AG04450 (cell line): ENCODE measurements at regions not wholly inside any gene's neighbourhood (a gene's known extent, or its start where the extent isn't known, plus 50 kb on each side); places are given as distances from the start of the nearest gene placed in this dataset.
"Not testable (repeated sequence)": the region's sequence is repeated elsewhere in the genome, so short reads cannot be mapped to it uniquely, and the experiment has no call there.

ENCODE experiments used
- CTCF ChIA-PET: fragments of 300-600, 350-600 bp; formaldehyde crosslinking; extraction: SDS; loops from one replicate; lab custom pipeline; 2022; ENCODE audit warnings: antibody characterized with exemption, inconsistent platforms; lab: Charles Lee
- POLR2A ChIA-PET: fragments of 350-600 bp; formaldehyde crosslinking; extraction: SDS; loops from one replicate; lab custom pipeline; 2021; ENCODE audit warnings: antibody characterized with exemption, inconsistent platforms; lab: Yijun Ruan, JAX
- DNase-seq: peaks from one replicate; pipeline ENCODE4 v3.0.0-alpha.2; 2011; ENCODE audit warnings: low read depth, low spot score
- H3K27ac ChIP-seq: one replicate; pipeline ENCODE4 v1.5.1; 2012; ENCODE audit warnings: low read depth, low read length, control low read depth
- H3K27me3 ChIP-seq: one replicate; pipeline ENCODE4 v1.6.0; 2012; ENCODE audit warnings: low read length; ENCODE audit not compliant: control insufficient read depth, insufficient read depth
- H3K4me3 ChIP-seq: 2 replicates; pipeline ENCODE4 v1.5.1; 2011; ENCODE audit warnings: mild to moderate bottlenecking, low read depth, low read length, control low read depth
- H3K9me3 ChIP-seq: 2 replicates; pipeline ENCODE4 v1.5.1; 2012; ENCODE audit warnings: low read length; ENCODE audit not compliant: control insufficient read depth, insufficient read depth
- TF ChIP-seq, protein P1 (sequence below): IDR thresholded peaks from 2 replicates; pipeline ENCODE4 v1.5.1; 2011; ENCODE audit warnings: low read depth, low read length, control low read depth, inconsistent platforms

DNA sequence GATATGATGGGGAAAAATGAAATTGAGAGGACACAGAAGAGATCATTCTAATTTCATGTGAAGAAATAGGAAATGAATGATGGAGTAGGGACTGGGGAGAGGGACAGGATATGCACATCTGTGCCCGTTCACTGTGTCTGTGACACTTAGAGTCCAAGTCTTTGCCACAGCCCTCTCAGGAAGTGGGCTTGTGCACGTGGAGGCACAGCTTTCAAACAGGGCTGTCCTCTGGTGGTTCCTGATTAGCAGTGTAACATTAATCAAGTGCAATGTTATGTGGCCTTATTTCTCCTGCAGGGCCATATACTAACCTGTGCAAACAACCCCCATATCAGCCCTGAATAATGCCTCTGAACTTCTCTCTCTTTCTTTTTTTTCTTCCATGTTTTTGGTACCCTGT, 312.2 kb upstream of the FAM98A start:
- H3K4me3 ChIP-seq = no peak overlapping the region
- TF ChIP-seq, protein P1, sequence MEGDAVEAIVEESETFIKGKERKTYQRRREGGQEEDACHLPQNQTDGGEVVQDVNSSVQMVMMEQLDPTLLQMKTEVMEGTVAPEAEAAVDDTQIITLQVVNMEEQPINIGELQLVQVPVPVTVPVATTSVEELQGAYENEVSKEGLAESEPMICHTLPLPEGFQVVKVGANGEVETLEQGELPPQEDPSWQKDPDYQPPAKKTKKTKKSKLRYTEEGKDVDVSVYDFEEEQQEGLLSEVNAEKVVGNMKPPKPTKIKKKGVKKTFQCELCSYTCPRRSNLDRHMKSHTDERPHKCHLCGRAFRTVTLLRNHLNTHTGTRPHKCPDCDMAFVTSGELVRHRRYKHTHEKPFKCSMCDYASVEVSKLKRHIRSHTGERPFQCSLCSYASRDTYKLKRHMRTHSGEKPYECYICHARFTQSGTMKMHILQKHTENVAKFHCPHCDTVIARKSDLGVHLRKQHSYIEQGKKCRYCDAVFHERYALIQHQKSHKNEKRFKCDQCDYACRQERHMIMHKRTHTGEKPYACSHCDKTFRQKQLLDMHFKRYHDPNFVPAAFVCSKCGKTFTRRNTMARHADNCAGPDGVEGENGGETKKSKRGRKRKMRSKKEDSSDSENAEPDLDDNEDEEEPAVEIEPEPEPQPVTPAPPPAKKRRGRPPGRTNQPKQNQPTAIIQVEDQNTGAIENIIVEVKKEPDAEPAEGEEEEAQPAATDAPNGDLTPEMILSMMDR = no peak
- H3K27ac ChIP-seq = no peak overlapping the region
- H3K27me3 ChIP-seq = no peaks in the 10 kb centered on the region
- ChIA-PET POLR2A (no interaction called here), CTCF (no interaction called here)
- no peaks in the 10 kb centered on the region for H3K9me3 ChIP-seq
- DNase-seq = no peak

DNA sequence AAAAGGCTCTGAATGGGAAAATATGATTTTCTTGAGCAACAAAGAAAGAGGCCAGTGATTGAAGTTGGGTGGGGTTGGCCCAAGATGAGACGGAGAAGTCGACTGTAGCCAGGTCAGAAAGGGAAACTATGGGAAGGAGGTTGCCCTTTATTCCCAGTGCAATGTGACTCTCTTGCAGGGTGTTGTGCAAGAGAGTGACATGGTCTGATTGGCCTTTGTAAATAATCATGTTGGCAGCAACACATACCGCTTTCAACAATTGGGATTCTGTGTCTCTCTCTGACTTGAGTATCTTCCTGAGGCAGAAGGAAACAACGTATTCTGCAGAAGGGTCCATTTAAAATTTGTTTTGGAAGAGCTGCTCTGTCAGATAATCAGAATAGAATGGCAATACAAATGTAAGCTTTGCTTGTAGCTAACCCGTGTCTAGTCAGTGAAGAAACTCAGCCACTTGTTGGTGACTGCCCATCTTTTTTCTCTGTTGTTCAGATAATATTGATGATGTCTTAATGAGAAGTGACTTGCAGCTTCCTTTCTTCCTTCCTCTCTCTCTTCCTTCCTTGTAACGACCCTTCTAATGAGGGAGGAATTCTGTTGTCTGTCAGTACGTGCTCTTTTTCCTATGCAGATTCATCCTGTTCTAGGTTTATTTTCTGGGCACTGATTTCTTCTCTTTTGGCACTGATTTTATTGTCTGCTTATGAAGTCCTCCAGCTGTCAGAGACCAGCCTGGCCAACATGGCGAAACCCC, 311.0 kb upstream of the FAM98A start:
- H3K27me3 ChIP-seq = no peaks in the 10 kb centered on the region
- H3K4me3 ChIP-seq = no peak overlapping the region
- ChIA-PET CTCF (no interaction called here), POLR2A (no interaction called here)
- H3K27ac ChIP-seq = no peak overlapping the region
- H3K9me3 ChIP-seq = no peaks in the 10 kb centered on the region
- DNase-seq = no peak
- TF ChIP-seq, protein P1 = no peak

DNA sequence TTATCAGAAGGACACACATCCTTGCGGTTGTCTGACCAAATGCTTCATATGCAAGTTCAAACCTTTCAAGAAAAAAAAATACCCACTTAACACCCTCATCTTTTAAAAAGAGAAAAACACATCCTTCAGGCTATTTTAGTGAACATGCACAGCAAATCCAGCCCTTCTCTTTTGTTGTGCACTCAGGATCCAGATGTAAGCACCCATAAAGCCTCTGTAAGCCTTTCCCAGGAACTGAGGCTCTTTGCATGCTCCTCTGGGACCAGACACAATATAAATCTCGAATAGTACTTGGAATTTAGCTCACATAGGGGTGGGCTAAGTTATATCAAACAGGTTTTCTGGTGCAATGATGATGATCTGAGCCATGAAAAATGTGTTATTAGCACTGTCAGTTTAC, 308.8 kb upstream of the FAM98A start:
- TF ChIP-seq, protein P1 = no peak
- no peaks in the 10 kb centered on the region for H3K27me3 ChIP-seq
- no peak overlapping the region for H3K27ac ChIP-seq
- no peak for DNase-seq
- POLR2A ChIA-PET = no interaction called here
- CTCF ChIA-PET = no interaction called here
- H3K9me3 ChIP-seq = peaks cover 10% of the 10 kb centered on the region; the same call in 1 of the 2 replicates
- H3K4me3 ChIP-seq = no peak overlapping the region

DNA sequence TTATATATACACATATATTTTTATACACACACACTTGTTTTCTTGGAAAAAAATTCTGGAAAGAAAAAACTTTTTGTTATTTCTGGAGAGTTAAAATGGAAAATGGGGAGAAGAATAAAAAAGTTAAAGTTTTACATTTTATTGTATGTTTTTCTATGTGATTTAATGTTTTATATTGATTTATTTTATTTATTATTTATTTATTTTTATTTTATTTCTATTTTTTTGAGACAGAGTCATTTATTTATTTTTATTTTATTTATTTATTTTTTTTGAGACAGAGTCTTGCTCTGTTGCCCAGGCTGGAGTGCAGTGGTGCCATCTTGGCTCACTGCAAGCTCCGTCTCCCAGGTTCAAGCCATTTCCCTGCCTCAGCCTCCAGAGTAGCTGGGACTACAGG, 307.0 kb upstream of the FAM98A start:
- H3K4me3 ChIP-seq, CTCF ChIA-PET, POLR2A ChIA-PET, H3K27me3 ChIP-seq, H3K27ac ChIP-seq, DNase-seq: not testable (repeated sequence)
- H3K9me3 ChIP-seq = peaks cover 10% of the 10 kb centered on the region; the same call in 1 of the 2 replicates

DNA sequence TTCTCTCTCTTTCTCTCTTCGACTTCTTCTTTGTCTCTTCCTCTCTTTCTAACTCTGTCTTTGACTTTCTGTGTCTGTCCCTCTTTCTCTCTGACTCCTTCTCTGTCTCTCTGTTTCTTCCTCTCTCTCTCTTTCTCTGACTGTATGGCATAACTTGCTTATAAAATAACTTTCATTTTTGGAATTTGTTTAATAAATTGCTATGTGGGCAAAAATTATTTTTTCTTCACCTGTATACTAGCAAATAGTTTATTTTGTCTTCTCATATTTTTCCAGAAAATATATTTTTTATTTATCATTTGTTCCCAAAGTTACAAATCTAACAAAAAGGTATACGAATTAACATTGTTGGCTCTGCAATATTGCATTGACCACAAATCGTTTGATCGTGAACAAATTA, 305.7 kb upstream of the FAM98A start:
- H3K27ac ChIP-seq = no peak overlapping the region
- ChIA-PET POLR2A (no interaction called here), CTCF (no interaction called here)
- no peak for DNase-seq
- H3K4me3 ChIP-seq = no peak overlapping the region
- TF ChIP-seq, protein P1 = no peak
- no peaks in the 10 kb centered on the region for H3K27me3 ChIP-seq
- H3K9me3 ChIP-seq = peaks cover 10% of the 10 kb centered on the region; the same call in 1 of the 2 replicates
